ENCODE measurements at regions not wholly inside any gene's neighbourhood (a gene's known extent, or its start where the extent isn't known, plus 50 kb on each side); places are given as distances from the start of the nearest gene placed in this dataset.

DNA sequence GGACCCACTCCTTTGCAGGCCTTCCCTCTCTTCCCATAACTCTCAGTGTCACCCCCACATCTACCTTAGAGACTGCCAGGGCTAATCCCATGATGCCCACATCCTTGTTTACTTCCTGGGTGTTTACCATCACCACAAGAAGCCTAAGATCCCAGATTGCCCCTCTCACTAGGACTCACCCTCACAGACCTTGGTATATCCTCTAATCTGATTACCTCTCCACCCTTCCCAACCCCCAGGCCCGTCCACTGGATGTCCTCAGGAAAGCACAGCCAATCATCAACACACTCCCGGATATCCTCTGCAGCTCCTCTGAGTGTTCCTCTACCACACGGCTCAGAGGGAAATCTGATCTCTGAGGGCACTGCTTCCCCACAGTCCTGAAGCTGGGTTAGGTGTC lies 91.0 kb downstream of the FOXD1 start:
- TF ChIP-seq POLR2A (IDR thresholded peaks at IDR 0.05) (no peak), POLR2AphosphoS5 (IDR thresholded peaks at IDR 0.05; ENCODE audit: insufficient read depth in 1 of 2, low read depth in 1 of 2) (no peak)
- TF ChIP-seq, protein P1, sequence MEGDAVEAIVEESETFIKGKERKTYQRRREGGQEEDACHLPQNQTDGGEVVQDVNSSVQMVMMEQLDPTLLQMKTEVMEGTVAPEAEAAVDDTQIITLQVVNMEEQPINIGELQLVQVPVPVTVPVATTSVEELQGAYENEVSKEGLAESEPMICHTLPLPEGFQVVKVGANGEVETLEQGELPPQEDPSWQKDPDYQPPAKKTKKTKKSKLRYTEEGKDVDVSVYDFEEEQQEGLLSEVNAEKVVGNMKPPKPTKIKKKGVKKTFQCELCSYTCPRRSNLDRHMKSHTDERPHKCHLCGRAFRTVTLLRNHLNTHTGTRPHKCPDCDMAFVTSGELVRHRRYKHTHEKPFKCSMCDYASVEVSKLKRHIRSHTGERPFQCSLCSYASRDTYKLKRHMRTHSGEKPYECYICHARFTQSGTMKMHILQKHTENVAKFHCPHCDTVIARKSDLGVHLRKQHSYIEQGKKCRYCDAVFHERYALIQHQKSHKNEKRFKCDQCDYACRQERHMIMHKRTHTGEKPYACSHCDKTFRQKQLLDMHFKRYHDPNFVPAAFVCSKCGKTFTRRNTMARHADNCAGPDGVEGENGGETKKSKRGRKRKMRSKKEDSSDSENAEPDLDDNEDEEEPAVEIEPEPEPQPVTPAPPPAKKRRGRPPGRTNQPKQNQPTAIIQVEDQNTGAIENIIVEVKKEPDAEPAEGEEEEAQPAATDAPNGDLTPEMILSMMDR (IDR thresholded peaks at IDR 0.05) = no peak
- Histone ChIP-seq H3K4me1 (no peaks in the 10 kb centered on the region), H3K4me3 (no peak overlapping the region), H3K27me3 (no peaks in the 10 kb centered on the region), H3K36me3 (no peaks in the 10 kb centered on the region), H3K9me3 (no peaks in the 10 kb centered on the region), H3K27ac (no peak overlapping the region)
- intact Hi-C loops (cut with DNase I) = no loop called here
- DNase-seq (ENCODE audit: extremely low spot score in 2 of 2) = no peak

DNA sequence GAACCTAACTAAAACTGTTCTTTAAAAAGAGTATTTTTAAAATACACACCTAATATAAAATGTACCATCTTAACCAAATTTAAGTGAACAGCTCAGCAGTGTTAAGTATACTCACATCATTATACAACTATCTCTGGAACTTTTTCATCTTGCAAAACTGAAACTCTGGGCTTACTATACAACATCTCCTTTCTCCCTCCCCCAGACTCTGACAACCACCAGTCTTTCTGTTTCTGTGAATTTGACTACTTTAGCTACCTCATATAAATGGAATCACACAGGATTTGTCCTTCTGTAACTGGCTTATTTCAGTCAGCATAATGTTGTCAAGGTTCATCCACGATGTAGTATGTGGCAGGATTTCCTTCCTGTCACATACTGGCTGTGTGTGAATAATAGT lies 93.5 kb downstream of the FOXD1 start:
- no peaks in the 10 kb centered on the region for H3K9me3 ChIP-seq
- H3K36me3 ChIP-seq = no peaks in the 10 kb centered on the region
- no peak for TF ChIP-seq POLR2AphosphoS5 (IDR thresholded peaks at IDR 0.05; ENCODE audit: insufficient read depth in 1 of 2, low read depth in 1 of 2)
- TF ChIP-seq, protein P1 (IDR thresholded peaks at IDR 0.05) = no peak
- no peak for TF ChIP-seq POLR2A (IDR thresholded peaks at IDR 0.05)
- H3K27me3 ChIP-seq = no peaks in the 10 kb centered on the region
- no peak overlapping the region for H3K4me3 ChIP-seq
- intact Hi-C loops (cut with DNase I) = no loop called here
- no peak for DNase-seq (ENCODE audit: extremely low spot score in 2 of 2)
- no peak overlapping the region for H3K27ac ChIP-seq
- H3K4me1 ChIP-seq = no peaks in the 10 kb centered on the region

DNA sequence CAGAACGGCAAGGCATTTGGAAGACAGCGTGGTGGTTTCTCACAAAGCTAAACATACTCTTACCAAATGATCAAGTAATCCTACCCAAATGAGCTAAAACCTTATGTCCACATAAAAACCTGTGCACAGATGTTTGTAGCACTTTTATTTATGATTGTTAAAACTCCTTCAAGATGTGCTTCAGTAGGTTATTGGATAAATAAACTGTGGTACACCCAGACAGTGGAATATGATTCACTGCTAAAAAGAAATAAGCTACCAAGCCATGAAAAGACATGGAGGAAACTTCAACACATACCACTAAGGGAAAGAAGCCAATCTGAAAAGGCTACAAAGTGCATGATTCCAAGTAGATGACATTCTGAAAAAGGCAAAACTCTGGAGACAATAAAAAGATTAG lies 94.2 kb downstream of the FOXD1 start:
- Histone ChIP-seq H3K9me3 (no peaks in the 10 kb centered on the region), H3K36me3 (no peaks in the 10 kb centered on the region), H3K4me3 (no peak overlapping the region), H3K4me1 (no peaks in the 10 kb centered on the region), H3K27me3 (no peaks in the 10 kb centered on the region), H3K27ac (no peak overlapping the region)
- intact Hi-C loops (cut with DNase I) = no loop called here
- TF ChIP-seq POLR2AphosphoS5 (IDR thresholded peaks at IDR 0.05; ENCODE audit: insufficient read depth in 1 of 2, low read depth in 1 of 2) = no peak
- no peak for DNase-seq (ENCODE audit: extremely low spot score in 2 of 2)

DNA sequence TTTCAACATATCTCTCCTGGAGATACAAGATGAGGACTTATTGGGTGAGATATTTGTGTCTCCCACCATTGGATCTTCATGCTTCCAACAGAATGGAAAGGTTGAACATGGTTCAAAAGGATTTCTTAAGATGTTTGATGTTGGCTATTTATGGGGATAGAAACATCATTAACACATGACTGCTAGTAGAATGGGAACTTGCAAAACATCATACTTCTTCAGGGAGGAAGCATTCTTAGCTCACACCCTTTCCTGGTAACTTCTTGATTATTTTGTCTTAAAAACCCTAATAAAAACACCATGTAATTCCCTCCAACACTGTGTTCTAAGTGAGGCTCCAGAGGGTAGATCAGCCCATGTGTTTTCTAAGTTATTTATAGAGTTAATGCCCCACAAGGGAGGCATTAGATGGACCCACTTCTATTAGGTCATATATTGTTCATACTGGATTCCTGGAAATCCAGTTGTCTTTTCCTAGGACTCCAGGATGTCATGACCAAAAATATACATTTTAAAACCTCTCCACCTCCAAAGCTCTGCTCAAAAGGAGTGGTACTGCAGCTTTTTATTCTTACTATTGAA lies 95.8 kb downstream of the FOXD1 start:
- no peak for DNase-seq (ENCODE audit: extremely low spot score in 2 of 2)
- H3K4me1 ChIP-seq = no peaks in the 10 kb centered on the region
- H3K9me3 ChIP-seq = no peaks in the 10 kb centered on the region
- H3K27ac ChIP-seq = no peak overlapping the region
- H3K36me3 ChIP-seq = no peaks in the 10 kb centered on the region
- no peaks in the 10 kb centered on the region for H3K27me3 ChIP-seq
- H3K4me3 ChIP-seq = no peak overlapping the region
- intact Hi-C loops (cut with DNase I) = no loop called here
- TF ChIP-seq POLR2AphosphoS5 (IDR thresholded peaks at IDR 0.05; ENCODE audit: insufficient read depth in 1 of 2, low read depth in 1 of 2) (no peak), POLR2A (IDR thresholded peaks at IDR 0.05) (no peak)
- TF ChIP-seq, protein P1 (IDR thresholded peaks at IDR 0.05) = no peak

DNA sequence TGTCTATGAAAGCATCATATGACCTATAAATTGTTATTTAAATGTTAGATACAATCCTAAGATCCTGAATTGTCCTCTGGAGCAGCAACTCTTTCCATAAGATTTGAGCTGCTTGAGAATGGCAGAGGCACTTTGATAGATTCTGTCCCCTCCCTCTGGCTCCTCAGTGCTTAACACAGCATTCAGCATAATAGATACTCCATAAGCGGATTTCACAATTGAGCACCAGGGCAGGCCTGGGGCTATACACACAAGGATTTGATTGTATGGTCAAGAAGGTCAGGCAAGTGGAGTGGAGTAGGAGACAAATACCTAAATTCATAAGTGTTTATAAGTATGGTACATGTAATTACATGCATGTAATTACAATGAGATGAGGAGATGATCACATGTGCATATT lies 96.3 kb downstream of the FOXD1 start:
- intact Hi-C loops (cut with DNase I) = no loop called here
- Histone ChIP-seq H3K4me3 (no peak overlapping the region), H3K27me3 (no peaks in the 10 kb centered on the region), H3K9me3 (no peaks in the 10 kb centered on the region), H3K4me1 (no peaks in the 10 kb centered on the region), H3K36me3 (no peaks in the 10 kb centered on the region), H3K27ac (no peak overlapping the region)
- no peak for DNase-seq (ENCODE audit: extremely low spot score in 2 of 2)
- TF ChIP-seq POLR2AphosphoS5 (IDR thresholded peaks at IDR 0.05; ENCODE audit: insufficient read depth in 1 of 2, low read depth in 1 of 2) (no peak), POLR2A (IDR thresholded peaks at IDR 0.05) (no peak)
- TF ChIP-seq, protein P1 (IDR thresholded peaks at IDR 0.05) = no peak
